Spinal cord (tissue), 9 donors: ENCODE measurements at regions not wholly inside any gene's neighbourhood (a gene's known extent, or its start where the extent isn't known, plus 50 kb on each side); places are given as distances from the start of the nearest gene placed in this dataset.
A peak's percentile ranks its signal among the peaks of the same experiment; 100 is the strongest.

Experiments used
- DNase-seq, 6 donors: peaks; one replicate each; pipeline versions ENCODE4 v3.0.0 to v3.0.0-alpha.2; 2013 to 2015; ENCODE audit warnings: low spot score in 6 of 6, low read depth in 4 of 6
- H3K27ac ChIP-seq: one replicate; pipeline ENCODE4 v1.5.1; 2013; ENCODE audit warnings: low read depth, low read length, control low read depth
- H3K27me3 ChIP-seq: one replicate; pipeline ENCODE4 v1.6.1; 2013; ENCODE audit warnings: low read length; ENCODE audit not compliant: control insufficient read depth, insufficient read depth
- H3K36me3 ChIP-seq: one replicate; pipeline ENCODE4 v1.6.1; 2013; ENCODE audit warnings: low read length; ENCODE audit not compliant: control insufficient read depth, insufficient read depth
- H3K4me1 ChIP-seq: one replicate; pipeline ENCODE4 v1.6.1; 2013; ENCODE audit warnings: low read length; ENCODE audit not compliant: control insufficient read depth, insufficient read depth
- H3K4me3 ChIP-seq: one replicate; pipeline ENCODE4 v1.5.1; 2013; ENCODE audit warnings: low read depth, low read length, control low read depth
- H3K9me3 ChIP-seq: one replicate; pipeline ENCODE4 v1.6.1; 2013; ENCODE audit warnings: low read length; ENCODE audit not compliant: control insufficient read depth, insufficient read depth
- WGBS: methylation state at CpG from one replicate; pipeline ENCODE4 v1.1.5; 2013; ENCODE audit warnings: missing lambda C conversion rate; ENCODE audit not compliant: insufficient coverage; 5-methylcytosine and 5-hydroxymethylcytosine counted together
- donor health status: healthy.

DNA sequence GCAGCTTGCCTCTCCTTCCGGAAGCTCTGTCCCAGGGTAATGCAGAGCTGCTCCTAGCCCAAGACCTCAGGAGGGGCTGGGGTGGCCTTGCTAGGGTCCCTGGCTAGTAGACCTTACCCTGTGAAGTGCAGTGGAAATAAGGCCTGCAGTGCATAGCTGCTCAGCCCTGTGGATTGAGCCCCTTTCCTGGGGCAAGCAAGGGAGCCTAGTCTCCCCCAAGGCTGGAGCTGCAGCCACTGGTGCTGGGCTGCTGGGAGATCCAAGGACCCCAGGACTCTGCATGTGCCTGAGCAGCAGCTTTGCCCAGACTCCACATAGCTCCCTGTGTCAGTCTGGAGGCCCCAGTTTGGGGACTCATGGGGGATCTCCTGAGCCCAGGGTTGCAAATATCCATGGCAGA, 57.9 kb downstream of the FANCF start:
- Histone ChIP-seq H3K4me3 (no peak overlapping the region), H3K9me3 (no peaks in the 10 kb centered on the region), H3K36me3 (no peaks in the 10 kb centered on the region), H3K27ac (no peak overlapping the region), H3K4me1 (no peaks in the 10 kb centered on the region), H3K27me3 (no peaks in the 10 kb centered on the region)
- DNase-seq, result no peak
- WGBS, result 100% methylated on average over 1 of the region's 1 CpG

- Histone ChIP-seq H3K27ac (no peak overlapping the region), H3K36me3 (no peaks in the 10 kb centered on the region), H3K27me3 (no peaks in the 10 kb centered on the region), H3K4me3 (no peak overlapping the region), H3K9me3 (no peaks in the 10 kb centered on the region), H3K4me1 (no peaks in the 10 kb centered on the region)
- 58% methylated on average over 2 of the region's 2 CpGs for WGBS
- DNase-seq, result no peak
These were observed 59.3 kb downstream of the FANCF start for GRCh38 chr11:22566293-22566692.

GRCh38 chr11:22561283-22561682, 64.3 kb downstream of the FANCF start:
- H3K36me3 ChIP-seq, result no peaks in the 10 kb centered on the region
- no peaks in the 10 kb centered on the region for H3K9me3 ChIP-seq
- H3K4me1 ChIP-seq, result no peaks in the 10 kb centered on the region
- no peak for DNase-seq
- H3K4me3 ChIP-seq, result no peak overlapping the region
- no peaks in the 10 kb centered on the region for H3K27me3 ChIP-seq
- WGBS, result no CpG with 5 or more reads among the region's 2 CpGs
- H3K27ac ChIP-seq, result no peak overlapping the region

GRCh38 chr11:22559416-22559815, 66.2 kb downstream of the FANCF start:
- peak in 2 of 6 donors; percentile 7 to 70 for DNase-seq
- Histone ChIP-seq H3K4me3 (no peak overlapping the region), H3K36me3 (no peaks in the 10 kb centered on the region), H3K9me3 (no peaks in the 10 kb centered on the region), H3K27ac (no peak overlapping the region), H3K27me3 (no peaks in the 10 kb centered on the region), H3K4me1 (no peaks in the 10 kb centered on the region)
- WGBS, result no CpG with 5 or more reads among the region's 2 CpGs

GRCh38 chr11:22558664-22559063, 67.0 kb downstream of the FANCF start:
- Histone ChIP-seq H3K4me1 (no peaks in the 10 kb centered on the region), H3K9me3 (no peaks in the 10 kb centered on the region), H3K27me3 (no peaks in the 10 kb centered on the region), H3K36me3 (no peaks in the 10 kb centered on the region), H3K4me3 (no peak overlapping the region), H3K27ac (no peak overlapping the region)
- peak in 2 of 6 donors; percentile 82 to 84 for DNase-seq
- 14% methylated on average over 1 of the region's 4 CpGs for WGBS

- 100% methylated on average over 1 of the region's 2 CpGs for WGBS
- H3K27ac ChIP-seq, result no peak overlapping the region
- H3K36me3 ChIP-seq, result no peaks in the 10 kb centered on the region
- no peak for DNase-seq
- no peaks in the 10 kb centered on the region for H3K27me3 ChIP-seq
- no peaks in the 10 kb centered on the region for H3K9me3 ChIP-seq
- H3K4me1 ChIP-seq, result no peaks in the 10 kb centered on the region
- H3K4me3 ChIP-seq, result no peak overlapping the region
These were observed 69.2 kb downstream of the FANCF start for GRCh38 chr11:22556381-22556780.

GRCh38 chr11:22555881-22556280, 69.7 kb downstream of the FANCF start:
- Histone ChIP-seq H3K27ac (no peak overlapping the region), H3K36me3 (no peaks in the 10 kb centered on the region), H3K4me3 (no peak overlapping the region), H3K27me3 (no peaks in the 10 kb centered on the region), H3K4me1 (no peaks in the 10 kb centered on the region), H3K9me3 (no peaks in the 10 kb centered on the region)
- 86% methylated on average over 1 of the region's 1 CpG for WGBS
- no peak for DNase-seq

GRCh38 chr11:22554221-22554620, 71.4 kb downstream of the FANCF start:
- Histone ChIP-seq H3K27me3 (no peaks in the 10 kb centered on the region), H3K4me1 (no peaks in the 10 kb centered on the region), H3K27ac (no peak overlapping the region), H3K4me3 (no peak overlapping the region), H3K36me3 (no peaks in the 10 kb centered on the region), H3K9me3 (no peaks in the 10 kb centered on the region)
- WGBS, result no CpG with 5 or more reads among the region's 1 CpG
- no peak for DNase-seq

- H3K9me3 ChIP-seq, result no peaks in the 10 kb centered on the region
- no peak for DNase-seq
- H3K36me3 ChIP-seq, result no peaks in the 10 kb centered on the region
- no peak overlapping the region for H3K27ac ChIP-seq
- no peaks in the 10 kb centered on the region for H3K27me3 ChIP-seq
- no peak overlapping the region for H3K4me3 ChIP-seq
- no CpG with 5 or more reads among the region's 2 CpGs for WGBS
- H3K4me1 ChIP-seq, result no peaks in the 10 kb centered on the region
These were observed 72.7 kb downstream of the FANCF start for GRCh38 chr11:22552885-22553284.

GRCh38 chr11:22546746-22547145, 78.9 kb downstream of the FANCF start:
- H3K36me3 ChIP-seq, result no peaks in the 10 kb centered on the region
- H3K4me1 ChIP-seq, result no peaks in the 10 kb centered on the region
- WGBS, result no CpG with 5 or more reads among the region's 1 CpG
- no peaks in the 10 kb centered on the region for H3K27me3 ChIP-seq
- peak in 2 of 6 donors; percentile 60 to 61 for DNase-seq
- H3K4me3 ChIP-seq, result no peak overlapping the region
- H3K27ac ChIP-seq, result no peak overlapping the region
- no peaks in the 10 kb centered on the region for H3K9me3 ChIP-seq
